SK-N-SH treated with all-trans-retinoic acid at 6 μM for 48 hours (cell line): ENCODE measurements at regions not wholly inside any gene's neighbourhood (a gene's known extent, or its start where the extent isn't known, plus 50 kb on each side); places are given as distances from the start of the nearest gene placed in this dataset.

Source experiments
- ARNTL ChIP-seq: fragments of 450-650 bp; formaldehyde crosslinking; IDR thresholded peaks from 2 replicates; pipeline ENCODE4 v1.5.0; 2020; ENCODE audit warnings: low read depth, mild to moderate bottlenecking, moderate library complexity, borderline replicate concordance
- CREB5 ChIP-seq: fragments of 250-450 bp; sonication (Bioruptor Pico); IDR thresholded peaks from 2 replicates; pipeline ENCODE4 v1.5.1; 2020; ENCODE audit warnings: low read depth, mild to moderate bottlenecking, moderate library complexity
- GLIS3 ChIP-seq: fragments of 250-450 bp; sonication (Bioruptor Pico); IDR thresholded peaks from 2 replicates; pipeline ENCODE4 v1.5.0; 2020; ENCODE audit warnings: mild to moderate bottlenecking, moderate library complexity
- PATZ1 ChIP-seq: fragments of 250-450 bp; sonication (Bioruptor Pico); IDR thresholded peaks from 2 replicates; pipeline ENCODE4 v1.8.0; 2020; ENCODE audit warnings: mild to moderate bottlenecking, moderate library complexity, borderline replicate concordance
- POU6F1 ChIP-seq: fragments of 250-450 bp; sonication (Bioruptor Pico); IDR thresholded peaks from 2 replicates; pipeline ENCODE4 v1.8.0; 2021; ENCODE audit warnings: low read depth, mild to moderate bottlenecking, moderate library complexity, borderline replicate concordance
- ZFP3 ChIP-seq: fragments of 250-450 bp; sonication (Bioruptor Pico); IDR thresholded peaks from 2 replicates; pipeline ENCODE4 v1.5.0; 2020; ENCODE audit warnings: mild to moderate bottlenecking, moderate library complexity
- ZNF565 ChIP-seq: fragments of 450-650 bp; formaldehyde crosslinking; conservative IDR thresholded peaks from 2 replicates; pipeline ENCODE4 v1.5.0; 2020; ENCODE audit warnings: low read depth, mild to moderate bottlenecking, moderate library complexity
- ZNF70 ChIP-seq: fragments of 450-650 bp; formaldehyde crosslinking; IDR thresholded peaks from 2 replicates; pipeline ENCODE4 v1.5.0; 2020; ENCODE audit warnings: mild to moderate bottlenecking, moderate library complexity

GRCh38 chr2:139917690-139918384, 1137.6 kb upstream of the NXPH2 start:
- TF ChIP-seq ZFP3 (no peak), POU6F1 (no peak), ARNTL (no peak), GLIS3 (CRISPR knock-in tag) (no peak), CREB5 (no peak), ZNF70 (CRISPR knock-in tag) (no peak), PATZ1 (CRISPR knock-in tag) (no peak), ZNF565 (CRISPR knock-in tag) (no peak)
